ENCODE measurements at regions not wholly inside any gene's neighbourhood (a gene's known extent, or its start where the extent isn't known, plus 50 kb on each side); places are given as distances from the start of the nearest gene placed in this dataset.

DNA sequence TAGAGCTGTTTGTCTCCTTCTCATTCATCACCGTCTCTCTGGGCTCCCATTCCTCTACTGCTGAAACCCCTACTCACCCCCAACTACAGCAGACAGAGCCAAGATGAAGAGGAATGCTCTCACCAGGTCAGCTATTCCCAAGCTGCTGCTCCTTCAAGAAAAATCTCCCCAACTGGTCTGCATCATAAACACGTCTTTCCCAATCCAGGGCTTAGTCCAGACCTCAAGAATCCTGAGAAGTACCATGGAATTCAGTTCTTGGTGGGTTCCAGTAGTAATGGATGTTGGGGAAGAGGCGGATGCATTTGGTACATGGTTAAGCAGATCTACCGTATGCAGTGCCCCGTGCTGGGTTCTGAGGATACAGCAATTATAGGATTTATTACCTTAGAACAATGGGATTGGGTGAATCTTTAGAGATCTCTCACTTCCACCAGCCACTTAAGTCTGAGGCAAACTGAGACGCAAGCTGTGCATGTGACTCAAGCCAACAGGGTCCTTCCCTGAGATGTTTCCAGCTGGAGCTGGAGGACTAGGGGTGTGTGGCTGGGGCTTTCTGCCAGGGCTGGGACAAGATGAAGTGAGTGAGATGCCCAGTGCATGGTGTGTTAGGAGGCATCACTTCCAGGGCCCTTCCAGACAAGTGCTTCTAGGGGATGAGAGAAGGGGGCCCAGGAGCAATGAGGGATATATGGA is 232.7 kb upstream of the CDH5 start:
- DNase-seq: no peak

DNA sequence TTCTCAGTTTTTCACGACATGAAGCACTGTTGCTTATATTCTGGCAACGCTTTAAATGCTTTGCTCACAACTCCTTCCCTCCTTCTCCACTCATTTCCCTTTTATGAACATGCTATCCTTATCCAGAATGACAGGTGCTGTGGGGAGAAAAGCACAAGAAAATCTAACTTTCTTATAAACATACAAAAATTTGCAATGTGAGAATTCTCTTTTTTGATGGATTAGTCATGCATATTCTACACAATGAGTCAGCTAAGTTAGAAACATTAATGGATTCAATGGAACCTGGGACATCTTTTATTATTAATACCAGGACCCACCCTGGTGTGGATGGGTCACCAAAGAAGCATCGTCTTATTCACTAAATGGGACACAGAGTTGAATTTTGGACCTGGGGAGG is 234.6 kb upstream of the CDH5 start:
- no peak for DNase-seq

DNA sequence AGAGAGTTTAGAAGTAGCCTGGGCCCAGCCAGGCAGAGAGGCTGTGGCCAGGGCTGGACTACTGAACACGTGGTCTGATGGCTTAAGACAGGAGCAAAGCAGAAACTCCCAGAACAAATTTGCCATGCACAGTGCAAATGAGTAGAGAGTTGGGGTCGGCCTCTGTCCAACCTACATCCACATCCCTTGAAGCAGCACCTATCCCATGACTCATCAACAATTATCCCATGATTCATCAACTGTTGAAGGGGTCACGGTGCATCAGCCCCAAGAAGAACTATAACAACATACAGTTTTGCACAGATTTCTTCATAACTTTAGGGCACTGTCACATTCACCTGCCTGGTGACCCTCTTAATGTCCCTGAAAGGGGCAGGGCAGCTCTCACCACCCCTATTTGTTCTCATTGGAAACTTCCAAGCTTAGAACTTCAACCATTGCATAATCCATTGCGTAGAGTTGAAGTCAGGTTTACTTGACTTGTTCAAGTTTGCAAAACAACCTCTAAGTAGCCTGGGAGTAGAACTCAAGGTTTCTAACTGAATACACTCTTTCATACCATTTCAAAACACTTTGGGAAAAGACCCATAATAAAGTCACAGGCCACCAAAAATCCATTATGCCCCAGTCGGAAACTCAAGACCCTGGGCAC is 235.2 kb upstream of the CDH5 start:
- DNase-seq: no peak

DNA sequence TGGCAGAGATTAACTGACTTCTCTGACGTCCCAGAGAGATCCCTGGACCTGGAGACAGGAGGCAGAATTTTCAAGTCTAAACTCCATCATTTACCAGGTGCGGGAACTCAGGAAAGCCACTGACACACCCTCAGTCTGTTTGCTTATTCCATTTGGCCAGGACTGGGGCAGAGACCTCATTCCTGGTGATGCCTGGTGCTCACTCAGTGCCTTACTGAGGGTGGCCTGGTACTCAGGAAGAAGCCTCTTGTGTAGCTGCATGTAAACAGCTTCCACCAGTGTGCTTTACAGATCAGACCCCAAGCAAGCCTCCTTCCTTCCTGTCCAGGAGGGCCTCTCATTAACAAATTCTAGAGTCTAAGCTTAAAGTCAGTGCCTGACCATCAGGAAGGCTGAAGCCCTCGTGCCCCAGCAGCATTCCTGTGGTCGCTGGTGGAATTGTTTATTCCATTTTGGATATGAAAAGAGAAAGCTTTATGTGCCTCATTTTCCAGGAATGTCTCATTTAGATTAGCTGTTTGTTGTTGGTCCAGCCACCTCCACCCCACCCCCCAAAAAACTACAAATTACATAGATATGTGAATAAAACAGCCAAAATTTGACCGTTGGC is 236.1 kb upstream of the CDH5 start:
- no peak for DNase-seq

DNA sequence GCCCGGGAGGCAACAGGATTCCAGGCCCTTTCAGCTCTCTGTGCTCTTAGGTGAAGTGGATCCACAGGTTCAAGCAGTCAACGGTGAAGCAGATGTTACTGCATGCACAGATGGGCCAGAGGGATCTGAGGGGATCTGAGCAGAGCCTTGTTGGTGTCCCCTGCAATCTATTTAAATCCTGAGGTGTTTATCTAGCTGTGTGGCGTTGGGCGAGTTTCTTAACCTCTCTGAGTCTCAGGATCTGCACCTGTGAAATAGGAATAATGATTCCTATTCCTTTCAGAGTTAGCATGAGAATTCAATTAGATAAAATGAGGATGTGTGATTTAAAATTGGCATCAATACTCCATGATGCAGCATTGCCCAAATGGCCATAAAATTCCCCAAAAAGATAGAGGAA is 237.3 kb upstream of the CDH5 start:
- no peak for DNase-seq

DNA sequence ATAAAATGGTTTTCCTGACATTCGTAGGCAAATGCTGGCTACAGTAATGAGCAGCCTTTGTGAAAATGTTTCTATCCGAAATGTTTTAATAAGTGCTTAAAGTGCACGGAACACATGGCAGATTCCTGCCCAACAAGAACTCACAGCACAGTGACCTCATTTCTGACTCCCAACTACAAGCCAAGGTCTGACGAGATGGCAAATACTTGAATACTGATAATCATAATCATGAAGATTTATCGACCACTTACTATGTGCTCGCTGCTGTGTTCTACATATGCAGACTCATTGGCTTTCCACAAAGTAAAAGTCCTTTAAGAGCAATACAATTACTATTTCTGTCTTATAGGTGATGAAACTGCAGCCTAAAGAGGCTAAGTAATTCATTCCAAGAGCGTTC is 238.1 kb upstream of the CDH5 start:
- DNase-seq: no peak

DNA sequence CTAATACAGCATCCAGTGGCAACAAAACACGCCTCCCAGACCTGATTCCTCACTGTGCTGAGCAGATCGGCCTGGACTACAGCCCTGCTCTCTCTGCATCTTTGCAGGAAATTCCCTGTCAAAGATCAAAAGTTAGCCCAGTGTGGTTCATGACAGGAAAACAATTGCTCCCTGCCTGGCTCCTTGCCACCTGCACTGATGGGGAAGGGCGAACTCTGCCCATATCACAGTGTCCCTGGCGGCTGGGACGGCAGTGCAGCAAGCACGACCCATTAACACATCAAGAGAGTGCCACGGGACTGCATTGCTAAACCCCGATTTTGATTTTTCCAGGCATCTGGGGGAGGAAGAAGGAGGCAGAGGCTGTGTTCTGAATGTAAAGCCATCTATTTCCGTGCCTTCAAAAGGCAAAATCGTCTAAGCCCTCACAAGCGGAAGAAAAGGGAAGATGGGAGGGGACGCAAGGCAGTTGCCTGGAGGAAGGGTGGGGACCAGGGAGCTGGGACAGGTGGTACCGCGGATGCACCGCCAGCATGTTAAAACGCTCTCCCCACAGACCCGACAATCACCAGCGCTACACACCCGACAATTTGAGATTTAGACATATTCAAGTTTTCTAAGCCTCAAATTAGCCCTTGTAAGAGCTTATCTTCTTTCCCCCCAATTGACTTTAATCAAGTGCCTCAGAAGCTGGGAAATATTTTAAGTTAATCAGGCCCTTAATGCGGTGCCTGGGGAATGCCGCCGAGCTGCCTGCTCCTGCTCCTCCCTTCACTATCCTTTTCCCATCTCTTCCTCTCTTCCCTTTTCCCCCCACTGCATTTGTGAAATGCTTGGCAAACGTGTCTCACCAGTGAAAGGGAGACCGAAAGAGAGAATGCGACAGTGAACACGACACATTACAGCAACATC is 238.8 kb upstream of the CDH5 start:
- no peak for DNase-seq

DNA sequence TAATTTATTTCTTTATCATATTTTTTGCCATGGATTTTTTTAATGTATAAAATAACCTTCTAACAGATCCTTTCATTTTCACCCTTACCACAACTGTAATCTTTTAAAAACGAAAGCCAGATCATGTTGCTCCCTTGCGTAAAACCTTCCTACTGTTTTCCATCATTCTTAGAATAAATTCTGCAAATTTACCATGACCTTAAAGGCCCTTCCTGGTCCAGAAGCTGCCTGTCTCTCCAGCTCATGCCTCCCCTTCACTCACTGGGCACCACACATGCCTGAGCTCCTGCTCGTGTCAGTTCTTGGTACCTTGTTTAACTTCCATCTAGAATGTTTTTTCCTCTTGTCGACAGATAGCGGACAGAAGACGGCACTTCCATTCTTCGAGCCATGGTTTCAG is 245.0 kb upstream of the CDH5 start:
- no peak for DNase-seq

DNA sequence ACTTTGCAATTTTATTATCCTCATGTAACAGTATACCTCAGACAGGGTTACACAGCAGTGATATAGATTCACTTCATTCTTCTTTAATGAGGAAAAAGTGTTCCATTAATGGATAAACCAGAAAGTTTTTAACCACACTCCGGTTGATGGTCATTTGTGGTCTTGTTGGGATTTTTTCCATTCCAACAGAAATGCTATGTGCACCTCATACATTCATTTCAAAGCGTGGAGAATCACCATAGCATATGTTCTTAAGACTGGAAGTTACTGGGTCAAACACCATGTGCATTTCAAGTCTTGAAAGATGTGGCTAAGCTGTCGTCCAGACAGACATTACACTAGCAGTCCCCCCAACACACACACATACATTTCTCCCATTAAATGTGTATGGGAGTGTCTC is 245.8 kb upstream of the CDH5 start:
- DNase-seq: no peak

DNA sequence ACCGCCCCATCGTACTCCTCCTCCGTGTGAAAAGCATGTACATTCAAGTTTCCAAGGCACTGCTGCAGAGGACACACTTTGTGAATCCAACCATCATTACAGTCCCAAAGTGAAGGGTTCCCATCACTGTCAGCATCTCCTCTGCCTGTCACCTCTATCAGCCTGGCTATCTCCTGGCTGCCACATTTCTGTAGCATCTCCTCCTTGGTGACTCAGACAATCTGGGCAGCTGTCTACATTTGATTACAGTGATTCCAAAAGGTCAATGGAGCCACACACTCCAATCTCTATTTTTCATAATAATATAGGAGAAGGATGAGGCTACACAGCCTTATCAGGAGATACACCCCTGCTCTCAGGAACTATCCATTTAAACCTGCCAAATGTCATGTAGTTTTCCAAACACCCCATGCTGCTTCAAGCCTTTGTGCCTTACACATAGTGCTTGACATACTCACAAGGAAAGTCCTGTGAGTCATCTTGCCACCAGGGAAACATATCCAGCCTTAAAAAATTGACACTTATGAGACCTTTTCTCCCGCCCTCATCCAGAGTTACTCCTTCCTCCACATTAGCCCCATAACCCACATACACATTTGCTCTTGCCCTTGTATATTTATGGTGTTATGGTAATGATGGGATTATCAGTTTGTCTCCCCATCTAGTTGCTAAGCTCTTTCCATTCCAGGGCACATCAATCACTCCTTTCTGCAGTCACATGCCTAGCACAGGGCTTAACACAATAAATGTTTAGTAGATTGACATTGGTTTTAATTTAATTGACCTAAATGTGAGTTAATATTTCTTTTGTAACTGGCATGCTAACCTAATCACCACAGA is 250.1 kb upstream of the CDH5 start:
- DNase-seq: no peak

DNA sequence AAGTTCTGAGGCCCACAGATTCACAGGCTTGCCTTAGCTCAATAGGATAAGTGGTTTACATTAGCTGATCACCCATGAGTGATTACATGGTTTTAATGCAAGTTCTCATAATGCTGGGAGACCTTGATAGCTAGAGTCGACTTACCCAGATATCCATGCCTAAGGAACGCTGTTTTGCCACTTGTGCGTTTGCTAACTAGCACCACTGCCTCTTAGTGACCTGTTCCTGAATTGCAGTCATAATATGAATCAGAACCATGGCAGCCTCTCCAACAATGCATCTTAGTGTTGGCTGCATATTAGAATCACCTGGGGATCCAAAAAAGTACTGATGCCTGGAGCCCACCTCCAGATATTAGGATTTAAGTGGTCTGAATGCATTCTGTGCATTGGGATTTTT is 251.1 kb upstream of the CDH5 start:
- no peak for DNase-seq

DNA sequence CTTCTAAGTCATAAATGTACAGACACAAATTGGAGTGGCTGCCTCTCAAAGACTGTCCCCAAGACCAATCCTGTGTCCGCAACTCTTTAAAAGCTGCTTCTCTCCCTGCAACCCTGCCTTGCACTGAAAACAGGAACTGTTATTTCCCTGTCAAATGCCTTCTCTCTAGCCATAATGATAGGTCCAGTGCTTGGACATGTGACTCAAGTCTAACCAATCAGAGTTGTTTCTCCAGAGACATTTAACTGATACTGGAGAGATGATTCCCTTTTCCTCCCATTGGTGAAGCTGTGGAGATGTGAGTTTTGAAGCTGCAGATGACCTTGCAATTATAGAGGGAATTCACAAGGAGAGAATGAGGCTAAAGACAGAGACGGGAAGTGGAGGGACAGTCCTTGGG is 253.3 kb upstream of the CDH5 start:
- DNase-seq: no peak

DNA sequence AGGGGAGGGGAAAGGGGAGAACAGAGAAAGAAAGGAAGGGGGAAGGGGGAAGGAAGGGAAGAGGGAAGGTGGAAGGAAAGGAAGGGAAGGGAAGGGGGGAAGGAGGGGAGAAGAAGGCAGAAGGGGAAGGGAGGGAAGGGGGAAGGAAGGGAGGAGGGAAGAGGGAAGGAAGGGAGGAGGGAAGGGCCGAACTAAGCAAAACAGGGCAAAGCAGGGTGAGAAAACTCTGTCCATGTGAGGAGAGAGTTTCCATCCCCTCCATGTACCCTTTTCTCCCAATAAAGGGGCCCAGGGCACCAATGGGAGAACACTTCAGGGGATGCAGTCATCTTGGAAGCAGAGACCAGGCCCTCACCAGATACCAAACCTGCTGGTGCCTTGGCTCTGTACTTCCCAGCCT is 256.8 kb upstream of the CDH5 start:
- no peak for DNase-seq

DNA sequence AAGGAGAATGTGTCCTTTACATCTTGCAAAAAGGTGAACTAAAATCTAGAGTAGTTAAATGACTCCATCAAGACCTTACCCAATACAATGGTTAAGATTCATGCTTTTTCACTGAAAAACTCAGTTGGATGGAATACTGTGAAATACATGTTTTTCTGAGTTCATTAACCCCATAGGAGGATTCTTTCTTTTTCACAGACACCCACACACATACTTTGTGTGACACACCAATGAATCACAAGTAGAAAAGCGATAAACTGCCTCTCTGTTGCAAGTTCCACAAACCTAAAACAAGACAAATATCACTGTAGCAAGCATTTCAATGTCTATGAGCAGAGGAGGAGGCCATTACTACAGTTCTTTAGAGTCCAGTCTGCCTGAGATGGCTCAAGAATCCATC is 258.8 kb upstream of the CDH5 start:
- no peak for DNase-seq

DNA sequence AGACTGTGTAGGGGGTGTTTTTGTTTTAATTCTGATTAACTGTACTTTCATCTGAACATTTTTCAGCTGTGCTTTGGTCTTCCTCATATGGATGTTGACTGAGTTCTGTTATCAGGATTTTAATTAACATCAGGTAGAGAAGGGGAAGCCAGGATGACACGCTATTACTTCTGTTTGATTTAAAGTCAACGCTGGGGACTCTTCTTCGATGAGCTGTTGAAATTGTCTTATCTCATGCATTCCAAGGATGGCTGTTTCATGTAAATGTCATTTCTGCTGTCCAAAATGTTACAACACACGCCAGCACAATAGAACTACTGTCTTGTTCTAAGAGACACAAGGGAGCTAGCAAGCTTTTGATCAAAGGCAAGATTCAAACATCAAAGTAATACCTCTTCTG is 263.3 kb upstream of the CDH5 start:
- no peak for DNase-seq

DNA sequence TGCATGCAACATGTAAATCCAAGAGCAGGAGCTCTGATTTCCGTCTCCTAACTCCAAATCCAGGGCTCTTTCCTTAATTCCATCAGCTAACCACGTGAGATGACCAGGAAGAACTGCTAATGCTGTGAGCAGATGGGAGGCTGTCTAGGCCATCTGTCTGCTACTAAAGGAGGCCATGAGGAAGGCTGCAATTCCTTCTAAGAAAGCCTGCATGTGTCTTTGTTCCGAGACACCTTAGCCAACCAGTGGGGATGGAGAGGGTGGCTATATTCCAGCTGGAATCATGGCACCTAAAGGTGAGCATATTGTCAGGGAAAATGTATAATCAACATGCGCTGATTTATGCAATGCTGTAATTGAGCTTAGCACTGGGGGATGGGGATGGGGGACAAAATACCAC is 267.2 kb upstream of the CDH5 start:
- no peak for DNase-seq

DNA sequence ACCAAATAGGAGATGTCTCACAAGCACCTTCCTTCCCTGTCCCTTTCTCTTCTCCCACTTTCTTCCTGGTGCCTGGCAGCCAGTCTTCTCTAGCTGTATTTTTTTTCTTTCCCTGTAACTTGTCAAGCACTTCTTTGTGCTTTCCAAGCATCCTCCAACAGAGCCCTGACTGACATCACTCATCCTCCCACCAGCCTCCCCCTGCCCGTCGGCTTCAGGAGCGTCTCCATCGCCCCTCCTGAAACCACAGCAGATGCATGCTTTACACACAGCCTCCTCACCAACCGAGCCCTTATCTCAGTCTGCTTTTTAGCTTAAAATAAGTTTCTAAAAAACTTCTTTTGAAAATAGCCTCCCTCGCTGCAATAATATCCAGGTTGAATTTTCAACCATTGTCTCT is 268.7 kb upstream of the CDH5 start:
- no peak for DNase-seq

DNA sequence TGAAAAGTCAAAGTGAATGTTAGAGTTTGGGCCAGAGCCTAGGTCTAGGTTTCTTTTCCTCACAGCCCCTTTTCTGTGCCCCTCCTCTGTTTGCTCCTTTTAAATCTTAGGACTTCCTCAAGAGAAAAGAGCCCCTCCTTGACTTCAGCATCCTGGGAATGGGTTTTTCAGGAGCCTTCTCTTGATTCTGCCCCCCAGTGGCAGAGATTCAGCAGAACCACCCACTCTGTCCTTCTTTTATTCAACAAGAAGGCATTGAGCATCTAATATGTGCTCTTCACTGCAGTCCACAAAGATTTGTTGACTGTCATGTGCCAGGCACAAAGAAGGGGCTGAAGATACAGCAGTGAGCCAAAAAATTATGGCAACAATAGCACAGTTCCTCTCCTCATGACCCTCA is 270.8 kb upstream of the CDH5 start:
- no peak for DNase-seq

DNA sequence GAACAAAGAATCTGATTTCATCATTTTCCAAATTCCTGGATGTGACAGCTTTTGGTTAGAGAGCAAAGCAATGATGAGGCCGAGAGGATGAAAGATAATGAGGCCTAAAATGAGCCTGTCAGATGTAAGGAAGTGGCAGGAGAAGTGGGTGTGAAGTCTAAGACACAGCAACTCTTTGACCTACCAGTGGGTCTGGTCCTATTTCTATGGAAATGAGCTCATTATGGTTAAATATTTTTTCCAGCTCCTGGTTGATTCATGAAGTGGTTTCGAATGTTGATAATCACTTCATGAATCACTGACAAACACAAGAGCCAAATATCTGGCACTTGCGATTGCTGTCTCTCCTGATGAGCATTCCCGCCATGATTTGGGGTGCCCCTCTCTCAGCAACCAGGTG is 273.3 kb upstream of the CDH5 start:
- no peak for DNase-seq

DNA sequence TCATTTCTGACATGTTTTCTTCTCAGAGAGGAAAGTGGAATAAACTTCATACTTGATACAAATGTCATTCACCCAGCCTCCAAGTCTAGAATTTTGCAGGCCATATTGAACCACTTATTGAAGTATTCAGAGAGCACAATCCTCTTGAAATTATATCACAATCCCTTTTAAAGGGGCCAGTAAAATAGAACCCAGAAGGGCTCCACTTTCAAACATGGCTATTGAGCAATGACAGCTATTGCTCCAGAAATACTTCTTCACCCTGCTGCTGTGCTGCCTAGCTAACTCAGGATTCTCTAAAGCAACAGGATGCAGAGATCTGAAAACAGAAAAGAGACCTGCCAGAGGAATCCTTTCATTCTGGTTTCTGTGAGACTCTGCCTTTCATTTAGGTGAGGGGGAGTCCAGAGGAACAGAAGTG is 275.0 kb upstream of the CDH5 start:
- DNase-seq: no peak

DNA sequence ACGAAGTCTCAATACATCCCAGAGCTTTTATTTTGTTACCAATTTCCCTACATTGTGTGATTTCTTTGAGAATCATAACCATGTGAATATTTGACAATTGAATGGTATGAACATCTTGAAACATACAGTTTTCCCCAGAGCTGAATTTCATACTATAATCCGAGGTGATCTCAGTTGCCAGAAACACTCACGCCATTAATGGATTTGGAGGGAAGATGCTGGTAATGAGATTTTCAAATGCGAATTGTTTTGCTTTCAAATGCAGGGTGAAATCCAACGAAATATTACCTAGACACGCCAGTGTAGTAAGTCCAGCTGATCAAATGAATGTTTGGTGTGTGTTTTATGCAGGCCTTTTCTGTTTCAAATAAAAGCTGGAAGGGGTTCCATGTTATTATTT is 277.8 kb upstream of the CDH5 start:
- DNase-seq: no peak

DNA sequence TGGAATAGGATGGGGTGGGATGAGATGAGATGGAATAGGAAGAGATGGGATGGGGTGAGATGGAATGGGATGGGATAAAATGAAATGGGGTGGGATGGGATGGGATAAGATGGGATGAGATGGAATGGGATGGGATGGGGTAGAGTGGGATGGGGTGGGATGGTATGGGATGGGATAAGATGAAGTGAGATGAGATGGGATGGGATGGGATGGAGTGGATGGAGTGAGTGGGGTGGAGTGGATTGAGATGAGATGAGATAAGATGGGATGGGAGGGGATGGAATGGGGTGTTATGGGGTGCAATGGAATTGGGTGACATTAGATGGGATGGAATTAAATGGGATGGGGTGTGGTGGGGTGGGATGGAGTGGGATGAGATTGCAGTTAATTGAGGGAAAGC is 279.2 kb upstream of the CDH5 start:
- no peak for DNase-seq

DNA sequence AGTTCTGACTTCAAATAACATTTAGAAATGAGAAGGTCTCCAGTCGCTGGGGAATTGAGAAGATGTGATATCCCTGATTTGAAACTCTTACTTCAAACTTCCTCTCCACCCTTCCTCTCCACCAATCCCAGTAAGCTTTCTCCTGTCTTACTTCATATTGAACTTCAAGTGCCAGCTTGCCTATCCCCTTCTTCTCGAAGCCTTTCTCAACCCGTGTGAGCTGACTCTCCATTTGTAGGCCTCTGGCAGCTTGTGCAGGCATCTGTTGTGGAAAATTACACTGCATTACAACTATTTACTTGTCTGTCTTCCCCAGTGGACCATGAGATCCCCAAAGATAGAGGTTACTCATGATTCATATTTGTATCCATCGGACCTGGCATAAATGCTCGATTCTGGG is 280.8 kb upstream of the CDH5 start:
- DNase-seq: no peak

All from SIG-M5 (cell line).